ENCODE measurements at regions not wholly inside any gene's neighbourhood (a gene's known extent, or its start where the extent isn't known, plus 50 kb on each side); places are given as distances from the start of the nearest gene placed in this dataset.

- H3K9me2 ChIP-seq (ENCODE audit: insufficient read depth) = no peaks in the 10 kb centered on the region
- Mint-ChIP-seq H3K4me1 (no peaks in the 10 kb centered on the region), H3K27me3 (ENCODE audit: insufficient read depth, low read depth, poor library complexity) (no peaks in the 10 kb centered on the region), H3K9me3 (peaks cover 7% of the 10 kb centered on the region; the same call in 2 of the 3 replicates), H3K4me3 (no peak overlapping the region), H3K27ac (no peak overlapping the region), H3K36me3 (ENCODE audit: low read depth) (no peaks in the 10 kb centered on the region)
- no peaks in the 10 kb centered on the region for H4K20me1 ChIP-seq (replicated peaks; ENCODE audit: insufficient read depth)
- no peak overlapping the region for H3K4me3 ChIP-seq
- no peaks in the 10 kb centered on the region for H3F3A ChIP-seq (replicated peaks; ENCODE audit: low read depth)
- H3K79me2 ChIP-seq (replicated peaks; ENCODE audit: insufficient read depth) = no peaks in the 10 kb centered on the region
- H3K27me3 ChIP-seq (ENCODE audit: insufficient read depth) = no peaks in the 10 kb centered on the region
- ATAC-seq (no peak), DNase-seq (ENCODE audit: low spot score) (no peak)
- H3K36me3 ChIP-seq (ENCODE audit: insufficient read depth) = no peaks in the 10 kb centered on the region
- no peak overlapping the region for H2AFZ ChIP-seq
- no peak overlapping the region for H3K4me2 ChIP-seq
- no peak overlapping the region for H3K27ac ChIP-seq (ENCODE audit: low read depth)
- H3K4me1 ChIP-seq (ENCODE audit: insufficient read depth) = no peaks in the 10 kb centered on the region
- TF ChIP-seq, protein P1, sequence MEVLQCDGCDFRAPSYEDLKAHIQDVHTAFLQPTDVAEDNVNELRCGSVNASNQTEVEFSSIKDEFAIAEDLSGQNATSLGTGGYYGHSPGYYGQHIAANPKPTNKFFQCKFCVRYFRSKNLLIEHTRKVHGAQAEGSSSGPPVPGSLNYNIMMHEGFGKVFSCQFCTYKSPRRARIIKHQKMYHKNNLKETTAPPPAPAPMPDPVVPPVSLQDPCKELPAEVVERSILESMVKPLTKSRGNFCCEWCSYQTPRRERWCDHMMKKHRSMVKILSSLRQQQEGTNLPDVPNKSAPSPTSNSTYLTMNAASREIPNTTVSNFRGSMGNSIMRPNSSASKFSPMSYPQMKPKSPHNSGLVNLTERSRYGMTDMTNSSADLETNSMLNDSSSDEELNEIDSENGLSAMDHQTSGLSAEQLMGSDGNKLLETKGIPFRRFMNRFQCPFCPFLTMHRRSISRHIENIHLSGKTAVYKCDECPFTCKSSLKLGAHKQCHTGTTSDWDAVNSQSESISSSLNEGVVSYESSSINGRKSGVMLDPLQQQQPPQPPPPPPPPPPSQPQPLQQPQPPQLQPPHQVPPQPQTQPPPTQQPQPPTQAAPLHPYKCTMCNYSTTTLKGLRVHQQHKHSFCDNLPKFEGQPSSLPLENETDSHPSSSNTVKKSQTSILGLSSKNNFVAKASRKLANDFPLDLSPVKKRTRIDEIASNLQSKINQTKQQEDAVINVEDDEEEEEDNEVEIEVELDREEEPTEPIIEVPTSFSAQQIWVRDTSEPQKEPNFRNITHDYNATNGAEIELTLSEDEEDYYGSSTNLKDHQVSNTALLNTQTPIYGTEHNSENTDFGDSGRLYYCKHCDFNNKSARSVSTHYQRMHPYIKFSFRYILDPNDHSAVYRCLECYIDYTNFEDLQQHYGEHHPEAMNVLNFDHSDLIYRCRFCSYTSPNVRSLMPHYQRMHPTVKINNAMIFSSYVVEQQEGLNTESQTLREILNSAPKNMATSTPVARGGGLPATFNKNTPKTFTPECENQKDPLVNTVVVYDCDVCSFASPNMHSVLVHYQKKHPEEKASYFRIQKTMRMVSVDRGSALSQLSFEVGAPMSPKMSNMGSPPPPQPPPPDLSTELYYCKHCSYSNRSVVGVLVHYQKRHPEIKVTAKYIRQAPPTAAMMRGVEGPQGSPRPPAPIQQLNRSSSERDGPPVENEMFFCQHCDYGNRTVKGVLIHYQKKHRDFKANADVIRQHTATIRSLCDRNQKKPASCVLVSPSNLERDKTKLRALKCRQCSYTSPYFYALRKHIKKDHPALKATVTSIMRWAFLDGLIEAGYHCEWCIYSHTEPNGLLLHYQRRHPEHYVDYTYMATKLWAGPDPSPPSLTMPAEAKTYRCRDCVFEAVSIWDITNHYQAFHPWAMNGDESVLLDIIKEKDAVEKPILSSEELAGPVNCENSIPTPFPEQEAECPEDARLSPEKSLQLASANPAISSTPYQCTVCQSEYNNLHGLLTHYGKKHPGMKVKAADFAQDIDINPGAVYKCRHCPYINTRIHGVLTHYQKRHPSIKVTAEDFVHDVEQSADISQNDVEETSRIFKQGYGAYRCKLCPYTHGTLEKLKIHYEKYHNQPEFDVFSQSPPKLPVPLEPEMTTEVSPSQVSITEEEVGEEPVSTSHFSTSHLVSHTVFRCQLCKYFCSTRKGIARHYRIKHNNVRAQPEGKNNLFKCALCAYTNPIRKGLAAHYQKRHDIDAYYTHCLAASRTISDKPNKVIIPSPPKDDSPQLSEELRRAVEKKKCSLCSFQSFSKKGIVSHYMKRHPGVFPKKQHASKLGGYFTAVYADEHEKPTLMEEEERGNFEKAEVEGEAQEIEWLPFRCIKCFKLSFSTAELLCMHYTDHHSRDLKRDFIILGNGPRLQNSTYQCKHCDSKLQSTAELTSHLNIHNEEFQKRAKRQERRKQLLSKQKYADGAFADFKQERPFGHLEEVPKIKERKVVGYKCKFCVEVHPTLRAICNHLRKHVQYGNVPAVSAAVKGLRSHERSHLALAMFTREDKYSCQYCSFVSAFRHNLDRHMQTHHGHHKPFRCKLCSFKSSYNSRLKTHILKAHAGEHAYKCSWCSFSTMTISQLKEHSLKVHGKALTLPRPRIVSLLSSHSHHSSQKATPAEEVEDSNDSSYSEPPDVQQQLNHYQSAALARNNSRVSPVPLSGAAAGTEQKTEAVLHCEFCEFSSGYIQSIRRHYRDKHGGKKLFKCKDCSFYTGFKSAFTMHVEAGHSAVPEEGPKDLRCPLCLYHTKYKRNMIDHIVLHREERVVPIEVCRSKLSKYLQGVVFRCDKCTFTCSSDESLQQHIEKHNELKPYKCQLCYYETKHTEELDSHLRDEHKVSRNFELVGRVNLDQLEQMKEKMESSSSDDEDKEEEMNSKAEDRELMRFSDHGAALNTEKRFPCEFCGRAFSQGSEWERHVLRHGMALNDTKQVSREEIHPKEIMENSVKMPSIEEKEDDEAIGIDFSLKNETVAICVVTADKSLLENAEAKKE (CRISPR knock-in tag; IDR thresholded peaks at IDR 0.05) = no peak
- TF ChIP-seq, protein P2, sequence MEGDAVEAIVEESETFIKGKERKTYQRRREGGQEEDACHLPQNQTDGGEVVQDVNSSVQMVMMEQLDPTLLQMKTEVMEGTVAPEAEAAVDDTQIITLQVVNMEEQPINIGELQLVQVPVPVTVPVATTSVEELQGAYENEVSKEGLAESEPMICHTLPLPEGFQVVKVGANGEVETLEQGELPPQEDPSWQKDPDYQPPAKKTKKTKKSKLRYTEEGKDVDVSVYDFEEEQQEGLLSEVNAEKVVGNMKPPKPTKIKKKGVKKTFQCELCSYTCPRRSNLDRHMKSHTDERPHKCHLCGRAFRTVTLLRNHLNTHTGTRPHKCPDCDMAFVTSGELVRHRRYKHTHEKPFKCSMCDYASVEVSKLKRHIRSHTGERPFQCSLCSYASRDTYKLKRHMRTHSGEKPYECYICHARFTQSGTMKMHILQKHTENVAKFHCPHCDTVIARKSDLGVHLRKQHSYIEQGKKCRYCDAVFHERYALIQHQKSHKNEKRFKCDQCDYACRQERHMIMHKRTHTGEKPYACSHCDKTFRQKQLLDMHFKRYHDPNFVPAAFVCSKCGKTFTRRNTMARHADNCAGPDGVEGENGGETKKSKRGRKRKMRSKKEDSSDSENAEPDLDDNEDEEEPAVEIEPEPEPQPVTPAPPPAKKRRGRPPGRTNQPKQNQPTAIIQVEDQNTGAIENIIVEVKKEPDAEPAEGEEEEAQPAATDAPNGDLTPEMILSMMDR (conservative IDR thresholded peaks at IDR 0.05; ENCODE audit: low read depth in 2 of 2) = no peak
- no peak for TF ChIP-seq JUNB (IDR thresholded peaks at IDR 0.05; ENCODE audit: unreplicated experiment)
- no peak for TF ChIP-seq REST (IDR thresholded peaks at IDR 0.05; ENCODE audit: unreplicated experiment)
- no peak for TF ChIP-seq EZH2 (IDR thresholded peaks at IDR 0.05; ENCODE audit: low read depth, unreplicated experiment)
- TF ChIP-seq EZH2phosphoT487 (IDR thresholded peaks at IDR 0.05; ENCODE audit: unreplicated experiment) = no peak
Observed at GRCh38 chr21:16476056-16476825, 746.5 kb downstream of the USP25 start.

All from GM23338 (cell line).